ENCODE measurements at regions not wholly inside any gene's neighbourhood (a gene's known extent, or its start where the extent isn't known, plus 50 kb on each side); places are given as distances from the start of the nearest gene placed in this dataset.

DNA sequence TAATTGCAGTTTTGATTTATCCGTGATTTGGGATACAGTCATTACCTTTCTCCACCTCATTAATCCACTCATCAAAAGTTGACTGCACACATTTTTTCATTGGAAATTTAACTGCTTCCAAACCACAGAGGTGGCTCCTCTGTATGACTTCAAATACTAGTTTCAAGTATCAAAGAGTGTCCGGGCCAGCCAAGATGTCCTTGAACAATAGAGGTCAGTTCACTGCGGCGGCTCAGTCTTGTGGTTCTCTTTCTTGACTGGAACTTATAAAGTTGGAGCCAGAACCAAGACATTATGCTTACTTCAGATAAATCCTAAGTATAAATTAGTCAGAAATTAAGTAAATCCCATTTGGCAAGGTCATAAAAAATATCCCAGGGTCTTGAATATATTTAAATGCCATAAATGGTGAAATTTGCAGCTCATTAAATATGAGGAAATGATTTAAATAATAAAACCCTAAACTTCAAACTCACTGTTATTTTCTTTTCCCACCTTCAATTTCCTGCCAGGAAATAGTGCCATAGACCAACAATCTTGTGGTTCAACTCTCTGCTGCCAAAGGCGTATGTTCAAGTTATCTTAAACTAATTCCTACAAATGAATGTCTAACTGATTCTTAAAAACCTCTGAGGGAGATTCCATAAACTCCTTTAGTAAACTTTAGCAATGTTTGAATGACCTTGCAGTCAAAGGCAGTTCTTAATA is 360.8 kb downstream of the AEBP2 start:
- H3K27me3 ChIP-seq, result no peaks in the 10 kb centered on the region
- peaks cover 0 to 21% (median 11%) of the 10 kb centered on the region in 9 donors for H3K4me1 ChIP-seq
- no peak overlapping the region for H3K4me3 ChIP-seq
- ATAC-seq, result peak in 4 of 8 donors; percentile 38 to 63 (median 54)
- DNase-seq, result no peak
- TF ChIP-seq, protein P1, sequence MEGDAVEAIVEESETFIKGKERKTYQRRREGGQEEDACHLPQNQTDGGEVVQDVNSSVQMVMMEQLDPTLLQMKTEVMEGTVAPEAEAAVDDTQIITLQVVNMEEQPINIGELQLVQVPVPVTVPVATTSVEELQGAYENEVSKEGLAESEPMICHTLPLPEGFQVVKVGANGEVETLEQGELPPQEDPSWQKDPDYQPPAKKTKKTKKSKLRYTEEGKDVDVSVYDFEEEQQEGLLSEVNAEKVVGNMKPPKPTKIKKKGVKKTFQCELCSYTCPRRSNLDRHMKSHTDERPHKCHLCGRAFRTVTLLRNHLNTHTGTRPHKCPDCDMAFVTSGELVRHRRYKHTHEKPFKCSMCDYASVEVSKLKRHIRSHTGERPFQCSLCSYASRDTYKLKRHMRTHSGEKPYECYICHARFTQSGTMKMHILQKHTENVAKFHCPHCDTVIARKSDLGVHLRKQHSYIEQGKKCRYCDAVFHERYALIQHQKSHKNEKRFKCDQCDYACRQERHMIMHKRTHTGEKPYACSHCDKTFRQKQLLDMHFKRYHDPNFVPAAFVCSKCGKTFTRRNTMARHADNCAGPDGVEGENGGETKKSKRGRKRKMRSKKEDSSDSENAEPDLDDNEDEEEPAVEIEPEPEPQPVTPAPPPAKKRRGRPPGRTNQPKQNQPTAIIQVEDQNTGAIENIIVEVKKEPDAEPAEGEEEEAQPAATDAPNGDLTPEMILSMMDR (IDR thresholded peaks at IDR 0.05), result no peak
- intact Hi-C loops (cut with DNase I), result no loop called here
- H3K27ac ChIP-seq, result peak overlapping the region in 4 of 10 donors; percentile 9 to 41 (median 18)
- H3K36me3 ChIP-seq, result no peaks in the 10 kb centered on the region
- 63 to 66% methylated on average over 5 of the region's 5 CpGs for WGBS, 2 donors
- H3K9me3 ChIP-seq, result peaks cover 0 to 5% (median 0%) of the 10 kb centered on the region in 11 donors

DNA sequence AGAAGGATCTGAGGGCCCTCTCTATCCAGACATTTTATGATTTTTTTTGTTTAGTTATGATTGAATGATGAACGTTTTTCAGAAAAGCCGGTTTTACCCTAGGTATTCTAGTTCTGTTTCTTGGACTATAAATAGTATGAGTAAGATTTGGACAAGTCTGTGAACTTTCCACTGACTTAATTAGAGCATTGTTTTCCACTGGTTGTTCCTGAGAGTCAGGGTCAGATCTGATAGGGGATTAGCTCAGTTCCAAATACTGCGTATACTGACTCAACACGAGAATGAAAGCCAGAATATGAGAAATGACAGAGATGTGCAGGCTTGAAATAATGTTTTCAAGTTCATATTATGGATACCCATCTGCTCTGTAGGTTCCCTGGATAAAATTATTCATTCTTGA is 361.6 kb downstream of the AEBP2 start:
- no peak for DNase-seq
- Histone ChIP-seq H3K4me1 (peaks cover 0 to 21% (median 11%) of the 10 kb centered on the region in 9 donors), H3K36me3 (no peaks in the 10 kb centered on the region), H3K9me3 (peaks cover 0 to 5% (median 0%) of the 10 kb centered on the region in 11 donors), H3K4me3 (no peak overlapping the region), H3K27me3 (no peaks in the 10 kb centered on the region), H3K27ac (peak overlapping the region in 3 of 10 donors; percentile 12 to 41 (median 23))
- 33 to 54% methylated on average over 4 of the region's 4 CpGs for WGBS, 2 donors
- intact Hi-C loops (cut with DNase I), result no loop called here
- ATAC-seq, result peak in 7 of 8 donors; percentile 63 to 85 (median 78)
- TF ChIP-seq, protein P1 (IDR thresholded peaks at IDR 0.05), result no peak

DNA sequence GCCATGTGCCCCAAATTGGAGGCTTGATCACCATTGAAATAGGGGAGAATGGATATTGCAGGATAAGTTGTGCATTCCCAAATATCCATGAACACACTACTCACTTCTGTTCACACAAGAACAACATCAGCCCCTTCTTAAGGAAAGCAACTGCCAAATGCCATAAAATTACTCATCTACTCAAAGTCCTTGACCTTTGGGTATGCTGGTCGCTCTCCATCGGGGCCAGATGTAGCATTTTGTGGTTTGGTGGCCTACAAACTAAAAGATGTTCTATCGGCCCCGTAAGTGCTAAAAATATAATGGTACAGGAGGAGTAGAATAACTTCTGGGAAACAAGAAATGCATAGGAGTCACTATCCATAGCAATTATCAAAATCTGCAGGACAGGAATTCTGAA is 362.6 kb downstream of the AEBP2 start:
- Histone ChIP-seq H3K4me3 (no peak overlapping the region), H3K4me1 (peaks cover 0 to 21% (median 11%) of the 10 kb centered on the region in 9 donors), H3K9me3 (peaks cover 0 to 5% (median 0%) of the 10 kb centered on the region in 11 donors), H3K36me3 (no peaks in the 10 kb centered on the region), H3K27ac (no peak overlapping the region), H3K27me3 (no peaks in the 10 kb centered on the region)
- ATAC-seq (no peak), DNase-seq (no peak)
- TF ChIP-seq, protein P1 (IDR thresholded peaks at IDR 0.05), result no peak
- intact Hi-C loops (cut with DNase I), result no loop called here
- WGBS, 2 donors, result 90% methylated on average over 4 of the region's 4 CpGs

DNA sequence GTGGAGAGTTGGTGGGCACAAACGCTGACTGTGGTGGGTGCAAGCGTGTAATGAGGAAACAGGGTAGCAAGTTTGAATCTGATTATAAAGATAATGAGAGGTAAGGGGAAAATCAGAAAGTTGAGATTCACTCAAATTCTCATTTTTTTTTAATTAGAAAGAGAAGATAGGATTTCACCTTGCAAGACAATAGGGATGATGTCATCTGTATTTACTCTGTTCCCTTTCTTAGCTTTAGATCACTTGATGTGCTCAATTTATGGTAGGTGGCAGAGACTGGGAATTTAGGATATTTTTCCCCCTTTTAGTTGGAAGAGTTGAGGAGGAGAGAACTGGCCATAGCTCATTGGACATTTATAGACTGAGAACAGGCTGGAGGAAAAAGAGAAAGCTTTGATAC is 363.6 kb downstream of the AEBP2 start:
- TF ChIP-seq, protein P1 (IDR thresholded peaks at IDR 0.05), result no peak
- peaks cover 0 to 21% (median 11%) of the 10 kb centered on the region in 9 donors for H3K4me1 ChIP-seq
- no peak overlapping the region for H3K27ac ChIP-seq
- DNase-seq (no peak), ATAC-seq (no peak)
- no peaks in the 10 kb centered on the region for H3K27me3 ChIP-seq
- H3K9me3 ChIP-seq, result no peaks in the 10 kb centered on the region
- H3K4me3 ChIP-seq, result no peak overlapping the region
- 95 to 97% methylated on average over 2 of the region's 2 CpGs for WGBS, 2 donors
- intact Hi-C loops (cut with DNase I), result no loop called here
- H3K36me3 ChIP-seq, result no peaks in the 10 kb centered on the region

Measured in heart right ventricle (tissue), 16 donors.